ENCODE measurements at regions not wholly inside any gene's neighbourhood (a gene's known extent, or its start where the extent isn't known, plus 50 kb on each side); places are given as distances from the start of the nearest gene placed in this dataset.

DNA sequence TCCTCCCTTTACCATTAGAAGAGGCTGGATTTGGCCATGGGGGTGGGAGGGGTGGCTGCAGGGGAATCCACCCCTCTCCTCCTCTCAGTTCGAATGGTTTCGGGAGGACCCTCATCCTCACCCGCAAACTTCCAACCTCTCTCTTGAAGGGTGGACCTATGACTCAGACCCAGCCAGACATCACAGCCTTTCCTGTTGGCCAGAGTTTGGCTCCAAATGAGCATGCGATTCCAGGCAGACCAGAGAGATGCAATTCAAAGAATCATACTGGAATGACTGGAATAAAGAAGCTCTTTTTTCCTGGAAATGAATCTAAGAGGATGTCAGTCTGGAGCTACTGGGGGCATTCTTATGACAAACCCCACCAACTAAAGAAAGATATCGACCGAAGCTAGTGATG, 516.7 kb upstream of the MDFIC2 start:
- intact Hi-C loops (cut with micrococcal nuclease), result no loop called here
- peaks cover 21% of the 10 kb centered on the region for H3K4me1 ChIP-seq
- no peak overlapping the region for H3K4me3 ChIP-seq
- no peaks in the 10 kb centered on the region for H3K27me3 ChIP-seq (ENCODE audit: low read depth)
- H3K27ac ChIP-seq (replicated peaks), result no peak overlapping the region
- TF ChIP-seq, protein P1, sequence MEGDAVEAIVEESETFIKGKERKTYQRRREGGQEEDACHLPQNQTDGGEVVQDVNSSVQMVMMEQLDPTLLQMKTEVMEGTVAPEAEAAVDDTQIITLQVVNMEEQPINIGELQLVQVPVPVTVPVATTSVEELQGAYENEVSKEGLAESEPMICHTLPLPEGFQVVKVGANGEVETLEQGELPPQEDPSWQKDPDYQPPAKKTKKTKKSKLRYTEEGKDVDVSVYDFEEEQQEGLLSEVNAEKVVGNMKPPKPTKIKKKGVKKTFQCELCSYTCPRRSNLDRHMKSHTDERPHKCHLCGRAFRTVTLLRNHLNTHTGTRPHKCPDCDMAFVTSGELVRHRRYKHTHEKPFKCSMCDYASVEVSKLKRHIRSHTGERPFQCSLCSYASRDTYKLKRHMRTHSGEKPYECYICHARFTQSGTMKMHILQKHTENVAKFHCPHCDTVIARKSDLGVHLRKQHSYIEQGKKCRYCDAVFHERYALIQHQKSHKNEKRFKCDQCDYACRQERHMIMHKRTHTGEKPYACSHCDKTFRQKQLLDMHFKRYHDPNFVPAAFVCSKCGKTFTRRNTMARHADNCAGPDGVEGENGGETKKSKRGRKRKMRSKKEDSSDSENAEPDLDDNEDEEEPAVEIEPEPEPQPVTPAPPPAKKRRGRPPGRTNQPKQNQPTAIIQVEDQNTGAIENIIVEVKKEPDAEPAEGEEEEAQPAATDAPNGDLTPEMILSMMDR (IDR thresholded peaks at IDR 0.05; ENCODE audit: borderline replicate concordance), result no peak
- no peak for DNase-seq
- H3K9me3 ChIP-seq (replicated peaks), result peaks cover 11% of the 10 kb centered on the region
- H3K36me3 ChIP-seq, result no peaks in the 10 kb centered on the region

GRCh38 chr3:70824773-70825172, 512.3 kb upstream of the MDFIC2 start:
- H3K27ac ChIP-seq (replicated peaks), result no peak overlapping the region
- no peak for DNase-seq
- no peak overlapping the region for H3K4me3 ChIP-seq
- H3K9me3 ChIP-seq (replicated peaks), result peaks cover 11% of the 10 kb centered on the region
- H3K27me3 ChIP-seq (ENCODE audit: low read depth), result no peaks in the 10 kb centered on the region
- intact Hi-C loops (cut with micrococcal nuclease), result no loop called here
- peaks cover 2% of the 10 kb centered on the region for H3K4me1 ChIP-seq
- H3K36me3 ChIP-seq, result no peaks in the 10 kb centered on the region
- TF ChIP-seq, protein P1 (IDR thresholded peaks at IDR 0.05; ENCODE audit: borderline replicate concordance), result no peak

DNA sequence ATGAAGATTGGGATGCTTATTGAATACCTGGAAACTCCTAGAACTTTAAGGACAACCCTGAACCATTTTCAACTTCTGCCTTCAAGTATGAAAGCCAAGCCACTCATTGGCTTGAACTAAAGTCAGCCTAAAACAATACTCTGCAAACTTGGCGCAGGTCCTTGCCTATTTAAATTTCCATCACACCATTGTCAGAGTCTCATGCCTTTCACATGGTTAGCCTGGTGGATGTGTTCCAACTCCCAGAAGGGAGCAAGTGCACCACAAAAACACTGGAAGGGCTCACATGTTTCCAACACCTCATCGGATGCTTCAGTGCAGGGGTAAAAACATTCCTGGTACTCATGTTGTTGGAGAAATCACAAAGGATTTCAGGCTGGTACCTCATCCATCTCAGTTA, 511.6 kb upstream of the MDFIC2 start:
- Histone ChIP-seq H3K4me3 (no peak overlapping the region), H3K9me3 (replicated peaks) (peaks cover 11% of the 10 kb centered on the region), H3K27me3 (ENCODE audit: low read depth) (no peaks in the 10 kb centered on the region), H3K27ac (replicated peaks) (no peak overlapping the region), H3K36me3 (no peaks in the 10 kb centered on the region), H3K4me1 (peaks cover 2% of the 10 kb centered on the region)
- TF ChIP-seq, protein P1 (IDR thresholded peaks at IDR 0.05; ENCODE audit: borderline replicate concordance), result no peak
- intact Hi-C loops (cut with micrococcal nuclease), result no loop called here
- no peak for DNase-seq

DNA sequence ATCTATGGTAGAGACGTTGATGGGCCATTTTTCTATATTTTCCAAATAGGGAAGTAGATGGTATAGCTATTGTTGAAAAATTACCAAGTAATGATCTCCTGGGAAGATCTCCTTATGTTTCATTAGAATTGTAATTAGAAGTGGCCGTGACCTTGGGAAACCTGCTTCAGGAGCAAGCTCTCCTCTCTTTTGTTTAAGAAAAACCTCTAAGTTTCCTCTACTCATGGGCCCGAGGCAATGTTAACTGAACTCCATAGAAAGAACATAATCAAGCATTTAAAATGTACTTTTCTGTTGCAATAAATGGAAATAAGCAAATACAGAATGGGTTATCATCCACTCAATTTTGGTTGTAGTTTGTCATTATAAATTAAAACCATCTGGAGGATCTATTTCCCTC, 511.2 kb upstream of the MDFIC2 start:
- Histone ChIP-seq H3K27ac (replicated peaks) (no peak overlapping the region), H3K4me1 (peaks cover 2% of the 10 kb centered on the region), H3K36me3 (no peaks in the 10 kb centered on the region), H3K9me3 (replicated peaks) (peaks cover 11% of the 10 kb centered on the region), H3K27me3 (ENCODE audit: low read depth) (no peaks in the 10 kb centered on the region), H3K4me3 (no peak overlapping the region)
- DNase-seq, result no peak
- TF ChIP-seq, protein P1 (IDR thresholded peaks at IDR 0.05; ENCODE audit: borderline replicate concordance), result no peak
- intact Hi-C loops (cut with micrococcal nuclease), result no loop called here

DNA sequence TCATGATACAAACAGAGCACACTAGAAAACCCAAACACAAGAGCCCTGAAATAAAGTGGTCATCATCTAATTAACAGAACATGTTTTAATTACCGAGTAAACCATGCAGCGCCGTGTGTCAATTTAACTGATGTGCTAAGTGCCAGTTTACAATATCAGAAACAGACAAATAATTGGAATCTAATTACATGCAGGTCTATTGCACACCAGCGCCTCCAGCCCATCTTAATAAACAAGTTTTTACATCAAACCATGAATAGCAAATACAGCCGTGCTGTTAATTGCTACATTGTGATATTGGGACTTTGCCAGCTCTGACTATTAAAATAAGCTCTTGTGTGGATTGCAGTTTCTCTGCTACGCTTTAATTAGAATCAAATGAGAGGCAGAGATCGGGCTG, 510.2 kb upstream of the MDFIC2 start:
- peaks cover 2% of the 10 kb centered on the region for H3K4me1 ChIP-seq
- H3K36me3 ChIP-seq, result no peaks in the 10 kb centered on the region
- H3K27ac ChIP-seq (replicated peaks), result no peak overlapping the region
- intact Hi-C loops (cut with micrococcal nuclease), result no loop called here
- no peak for DNase-seq
- H3K27me3 ChIP-seq (ENCODE audit: low read depth), result no peaks in the 10 kb centered on the region
- peaks cover 12% of the 10 kb centered on the region for H3K9me3 ChIP-seq (replicated peaks)
- H3K4me3 ChIP-seq, result no peak overlapping the region
- TF ChIP-seq, protein P1 (IDR thresholded peaks at IDR 0.05; ENCODE audit: borderline replicate concordance), result no peak

DNA sequence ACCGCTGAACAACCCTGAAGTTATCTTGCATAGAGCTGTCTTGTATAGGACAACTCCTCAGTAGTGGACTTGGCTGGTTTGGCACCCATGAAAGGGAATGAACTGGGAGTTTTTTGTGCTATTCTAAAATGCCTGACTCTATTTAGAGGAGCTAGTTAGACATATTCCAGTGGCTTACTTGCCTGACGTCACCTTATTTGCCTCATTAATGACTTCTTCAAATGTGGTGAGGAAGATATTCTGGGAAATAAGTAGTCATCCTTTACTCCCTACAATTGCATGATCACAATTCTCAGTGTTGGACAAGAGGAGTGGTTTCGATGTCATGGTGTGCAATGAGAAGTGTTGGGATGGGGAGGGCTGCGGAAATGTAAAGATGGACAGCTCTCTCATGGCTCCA, 509.2 kb upstream of the MDFIC2 start:
- H3K4me3 ChIP-seq, result no peak overlapping the region
- TF ChIP-seq, protein P1 (IDR thresholded peaks at IDR 0.05; ENCODE audit: borderline replicate concordance), result no peak
- no peak overlapping the region for H3K27ac ChIP-seq (replicated peaks)
- peaks cover 21% of the 10 kb centered on the region for H3K9me3 ChIP-seq (replicated peaks)
- no peak for DNase-seq
- peaks cover 2% of the 10 kb centered on the region for H3K4me1 ChIP-seq
- intact Hi-C loops (cut with micrococcal nuclease), result no loop called here
- no peaks in the 10 kb centered on the region for H3K27me3 ChIP-seq (ENCODE audit: low read depth)
- H3K36me3 ChIP-seq, result no peaks in the 10 kb centered on the region

Data from left ventricle myocardium inferior (tissue), 1 donor.